ENCODE measurements at regions not wholly inside any gene's neighbourhood (a gene's known extent, or its start where the extent isn't known, plus 50 kb on each side); places are given as distances from the start of the nearest gene placed in this dataset.
"Not testable (repeated sequence)": the region's sequence is repeated elsewhere in the genome, so short reads cannot be mapped to it uniquely, and the experiment has no call there.

- not testable (repeated sequence) for TF ChIP-seq CTCF, POLR2A (IDR thresholded peaks at IDR 0.05)
These were observed 104.0 kb downstream of the DNAJB9 start for GRCh38 chr7:108673699-108674098.

Measured in uterus (tissue), 2 donors.